ENCODE measurements at regions not wholly inside any gene's neighbourhood (a gene's known extent, or its start where the extent isn't known, plus 50 kb on each side); places are given as distances from the start of the nearest gene placed in this dataset.

- no peak overlapping the region for H3K27ac ChIP-seq
- no peak for DNase-seq (ENCODE audit: low read depth, low spot score)
Observed at GRCh38 chr3:72475258-72476138, 372.7 kb downstream of the SHQ1 start.

- no peak for DNase-seq (ENCODE audit: low read depth, low spot score)
Observed at GRCh38 chr3:72474775-72475174, 373.5 kb downstream of the SHQ1 start.

GRCh38 chr3:72473156-72473555 lies 375.1 kb downstream of the SHQ1 start:
- no peak for DNase-seq (ENCODE audit: low read depth, low spot score)
- H3K27ac ChIP-seq, result no peak overlapping the region

More at GRCh38 chr3:72474775-72475174, 373.5 kb downstream of the SHQ1 start:
- H3K27ac ChIP-seq, result no peak overlapping the region

- H3K27ac ChIP-seq, result no peak overlapping the region
- DNase-seq (ENCODE audit: low read depth, low spot score), result no peak
Observed at GRCh38 chr3:72470904-72471417, 377.3 kb downstream of the SHQ1 start.

- DNase-seq (ENCODE audit: low read depth, low spot score), result no peak
- H3K27ac ChIP-seq, result no peak overlapping the region
Observed at GRCh38 chr3:72465853-72466252, 382.4 kb downstream of the SHQ1 start.

GRCh38 chr3:72463083-72463482 lies 385.2 kb downstream of the SHQ1 start:
- DNase-seq (ENCODE audit: low read depth, low spot score), result no peak

GRCh38 chr3:72462595-72463011 lies 385.6 kb downstream of the SHQ1 start:
- no peak for DNase-seq (ENCODE audit: low read depth, low spot score)
- no peak overlapping the region for H3K27ac ChIP-seq

More at GRCh38 chr3:72463083-72463482, 385.2 kb downstream of the SHQ1 start:
- H3K27ac ChIP-seq, result no peak overlapping the region

GRCh38 chr3:72461787-72462186 lies 386.5 kb downstream of the SHQ1 start:
- no peak overlapping the region for H3K27ac ChIP-seq
- no peak for DNase-seq (ENCODE audit: low read depth, low spot score)

- H3K27ac ChIP-seq, result no peak overlapping the region
- DNase-seq (ENCODE audit: low read depth, low spot score), result no peak
Observed at GRCh38 chr3:72460205-72461174, 387.8 kb downstream of the SHQ1 start.

- no peak overlapping the region for H3K27ac ChIP-seq
- no peak for DNase-seq (ENCODE audit: low read depth, low spot score)
Observed at GRCh38 chr3:72459588-72459987, 388.7 kb downstream of the SHQ1 start.

- peak; percentile 39 for DNase-seq (ENCODE audit: low read depth, low spot score)
- no peak overlapping the region for H3K27ac ChIP-seq
Observed at GRCh38 chr3:72458375-72458774, 389.9 kb downstream of the SHQ1 start.

- DNase-seq (ENCODE audit: low read depth, low spot score), result no peak
- H3K27ac ChIP-seq, result no peak overlapping the region
Observed at GRCh38 chr3:72454441-72454840, 393.8 kb downstream of the SHQ1 start.

GRCh38 chr3:72453706-72454105 lies 394.5 kb downstream of the SHQ1 start:
- DNase-seq (ENCODE audit: low read depth, low spot score), result no peak
- H3K27ac ChIP-seq, result no peak overlapping the region

GRCh38 chr3:72452745-72453144 lies 395.5 kb downstream of the SHQ1 start:
- DNase-seq (ENCODE audit: low read depth, low spot score), result no peak
- no peak overlapping the region for H3K27ac ChIP-seq

GRCh38 chr3:72451841-72452240 lies 396.4 kb downstream of the SHQ1 start:
- no peak overlapping the region for H3K27ac ChIP-seq
- DNase-seq (ENCODE audit: low read depth, low spot score), result no peak

- no peak for DNase-seq (ENCODE audit: low read depth, low spot score)
- H3K27ac ChIP-seq, result no peak overlapping the region
Observed at GRCh38 chr3:72449551-72449950, 398.7 kb downstream of the SHQ1 start.

- no peak overlapping the region for H3K27ac ChIP-seq
- no peak for DNase-seq (ENCODE audit: low read depth, low spot score)
Observed at GRCh38 chr3:72448858-72449257, 399.4 kb downstream of the SHQ1 start.

GRCh38 chr3:72448375-72448823 lies 399.8 kb downstream of the SHQ1 start:
- DNase-seq (ENCODE audit: low read depth, low spot score), result no peak
- H3K27ac ChIP-seq, result no peak overlapping the region

- peak; percentile 46 for DNase-seq (ENCODE audit: low read depth, low spot score)
- H3K27ac ChIP-seq, result peak overlapping the region; percentile 59
Observed at GRCh38 chr3:72447059-72447946, 400.9 kb downstream of the SHQ1 start.
